Activated naive CD4-positive, alpha-beta T cell treated with anti-CD3 and anti-CD28 coated beads, Interleukin-2, amount 50 U/mL, for 72 hours (primary cell): ENCODE measurements at regions not wholly inside any gene's neighbourhood (a gene's known extent, or its start where the extent isn't known, plus 50 kb on each side); places are given as distances from the start of the nearest gene placed in this dataset.
"Not testable (repeated sequence)": the region's sequence is repeated elsewhere in the genome, so short reads cannot be mapped to it uniquely, and the experiment has no call there.

Source experiments
- ATAC-seq, 2 donors: fragments of 150-1000 bp; cut with Tn5 transposase; 2 replicates each; pipeline ENCODE4 v1.10.0; 2021; ENCODE audit warnings: mild to moderate bottlenecking in 2 of 2, moderate library complexity in 2 of 2
- DNase-seq, 2 donors: peaks; one replicate each; pipeline ENCODE4 v3.0.0; 2021 to 2022; ENCODE audit warnings: low spot score in 2 of 2
- H3K27ac Mint-ChIP-seq, 2 donors: one replicate each; pipeline ENCODE4 v1.8.0; 2022; ENCODE audit warnings: mild to moderate bottlenecking in 2 of 2, mixed read lengths in 2 of 2
- H3K36me3 Mint-ChIP-seq, 2 donors: one replicate each; pipeline ENCODE4 v1.8.0; 2022; ENCODE audit warnings: mixed read lengths in 2 of 2
- H3K9me3 Mint-ChIP-seq, 2 donors: one replicate each; pipeline ENCODE4 v1.8.0; 2022; ENCODE audit warnings: mixed read lengths in 2 of 2

- H3K9me3 Mint-ChIP-seq, result peaks cover 0 to 4% of the 10 kb centered on the region in 2 donors
- H3K36me3 Mint-ChIP-seq, result no peaks in the 10 kb centered on the region
- no peak for ATAC-seq
- no peak overlapping the region for H3K27ac Mint-ChIP-seq
- no peak for DNase-seq
These were observed 194.0 kb downstream of the NDUFA10 start for GRCh38 chr2:239831001-239831731.

- Mint-ChIP-seq H3K36me3 (no peaks in the 10 kb centered on the region), H3K27ac (no peak overlapping the region), H3K9me3 (no peaks in the 10 kb centered on the region)
- DNase-seq (no peak), ATAC-seq (no peak)
These were observed 194.8 kb downstream of the NDUFA10 start for GRCh38 chr2:239830121-239831000.

- Mint-ChIP-seq H3K36me3 (no peaks in the 10 kb centered on the region), H3K27ac (no peak overlapping the region), H3K9me3 (no peaks in the 10 kb centered on the region)
- DNase-seq, result no peak
- ATAC-seq, result no peak
These were observed 195.8 kb downstream of the NDUFA10 start for GRCh38 chr2:239829326-239829725.

GRCh38 chr2:239828973-239829275 is 196.2 kb downstream of the NDUFA10 start:
- not testable (repeated sequence) for H3K36me3 Mint-ChIP-seq, H3K9me3 Mint-ChIP-seq, ATAC-seq, DNase-seq, H3K27ac Mint-ChIP-seq

GRCh38 chr2:239828192-239828972 is 196.8 kb downstream of the NDUFA10 start:
- Mint-ChIP-seq H3K36me3 (no peaks in the 10 kb centered on the region), H3K27ac (no peak overlapping the region), H3K9me3 (no peaks in the 10 kb centered on the region)
- DNase-seq (no peak), ATAC-seq (no peak)

DNA sequence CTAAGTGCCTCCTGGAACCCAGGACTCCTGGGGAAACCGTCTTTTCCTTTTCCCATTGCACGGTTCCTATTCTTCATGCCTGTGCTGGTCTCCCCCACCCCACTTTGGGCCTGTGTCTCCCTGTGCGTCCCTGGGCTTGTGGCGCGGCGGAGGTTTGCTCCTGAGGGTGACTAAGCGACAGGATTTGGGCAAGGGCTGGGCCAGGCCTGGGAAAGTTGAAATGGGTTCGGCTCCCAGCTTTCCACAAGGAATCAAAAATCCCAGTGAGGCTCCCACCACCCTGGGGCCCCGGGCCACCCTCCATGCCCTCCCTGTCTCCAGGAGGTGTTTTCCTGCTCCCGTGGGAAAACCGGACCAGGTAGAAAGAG is 197.6 kb downstream of the NDUFA10 start:
- ATAC-seq (no peak), DNase-seq (no peak)
- Mint-ChIP-seq H3K27ac (no peak overlapping the region), H3K9me3 (no peaks in the 10 kb centered on the region), H3K36me3 (no peaks in the 10 kb centered on the region)

DNA sequence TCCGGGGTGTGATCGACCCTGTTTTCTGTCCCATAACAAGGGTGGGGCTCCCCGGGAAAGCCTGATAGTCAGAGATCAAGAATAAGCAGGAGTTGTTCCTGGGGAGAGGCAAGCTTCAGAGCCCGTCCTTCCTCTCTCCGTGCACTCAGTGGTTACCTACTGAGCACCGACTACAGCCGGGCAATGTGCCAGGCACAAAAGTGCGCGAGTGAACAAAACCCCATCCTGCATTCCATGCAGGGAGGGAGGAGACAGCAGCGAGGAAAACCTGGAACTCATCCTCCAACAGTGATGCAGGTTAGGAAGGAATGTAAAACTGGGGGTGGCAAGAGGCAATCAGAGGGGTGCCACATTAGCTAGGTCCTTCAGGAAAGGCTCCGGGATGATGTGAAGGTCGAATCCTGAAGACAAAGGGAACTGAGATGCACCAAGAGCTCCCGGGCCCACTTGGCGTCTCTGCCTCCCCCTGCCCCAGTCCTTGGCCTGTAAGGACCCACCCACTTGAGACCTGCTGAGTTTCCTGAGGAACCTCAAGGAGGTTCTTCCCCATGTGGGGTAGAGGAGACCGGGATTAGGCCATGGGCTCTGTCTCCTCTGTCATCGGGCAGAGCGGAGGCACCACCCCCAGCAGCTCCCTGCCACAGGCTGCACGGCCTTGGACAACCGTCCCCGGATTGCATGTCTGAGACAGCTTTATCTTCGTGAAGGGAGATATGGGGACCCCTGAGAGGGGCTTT is 198.2 kb downstream of the NDUFA10 start:
- H3K9me3 Mint-ChIP-seq, result no peaks in the 10 kb centered on the region
- no peaks in the 10 kb centered on the region for H3K36me3 Mint-ChIP-seq
- no peak overlapping the region for H3K27ac Mint-ChIP-seq
- ATAC-seq (no peak), DNase-seq (peak in 1 of 2 donors; percentile 13)

GRCh38 chr2:239826376-239826775 is 198.8 kb downstream of the NDUFA10 start:
- no peak for ATAC-seq
- DNase-seq, result peak in 1 of 2 donors; percentile 34
- H3K27ac Mint-ChIP-seq, result no peak overlapping the region
- H3K36me3 Mint-ChIP-seq, result no peaks in the 10 kb centered on the region
- H3K9me3 Mint-ChIP-seq, result no peaks in the 10 kb centered on the region

DNA sequence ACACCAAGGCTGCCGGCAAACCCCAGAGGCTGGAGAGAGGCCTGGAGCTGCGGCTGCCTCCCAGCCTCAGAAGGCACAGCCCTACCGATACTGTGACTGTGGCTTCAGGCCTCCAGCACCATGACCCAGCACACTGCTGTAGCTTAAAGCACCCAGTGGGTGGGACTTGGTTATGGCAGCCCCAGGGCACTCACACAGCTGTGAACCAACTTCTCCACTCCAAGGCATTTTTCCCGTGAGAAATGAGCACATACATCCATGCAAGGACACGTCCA is 199.5 kb downstream of the NDUFA10 start:
- ATAC-seq (no peak), DNase-seq (no peak)
- Mint-ChIP-seq H3K27ac (no peak overlapping the region), H3K36me3 (no peaks in the 10 kb centered on the region), H3K9me3 (no peaks in the 10 kb centered on the region)

GRCh38 chr2:239824866-239825704 is 200.1 kb downstream of the NDUFA10 start:
- Mint-ChIP-seq H3K9me3 (no peaks in the 10 kb centered on the region), H3K36me3 (no peaks in the 10 kb centered on the region), H3K27ac (no peak overlapping the region)
- ATAC-seq (no peak), DNase-seq (peak in 1 of 2 donors; percentile 20)

DNA sequence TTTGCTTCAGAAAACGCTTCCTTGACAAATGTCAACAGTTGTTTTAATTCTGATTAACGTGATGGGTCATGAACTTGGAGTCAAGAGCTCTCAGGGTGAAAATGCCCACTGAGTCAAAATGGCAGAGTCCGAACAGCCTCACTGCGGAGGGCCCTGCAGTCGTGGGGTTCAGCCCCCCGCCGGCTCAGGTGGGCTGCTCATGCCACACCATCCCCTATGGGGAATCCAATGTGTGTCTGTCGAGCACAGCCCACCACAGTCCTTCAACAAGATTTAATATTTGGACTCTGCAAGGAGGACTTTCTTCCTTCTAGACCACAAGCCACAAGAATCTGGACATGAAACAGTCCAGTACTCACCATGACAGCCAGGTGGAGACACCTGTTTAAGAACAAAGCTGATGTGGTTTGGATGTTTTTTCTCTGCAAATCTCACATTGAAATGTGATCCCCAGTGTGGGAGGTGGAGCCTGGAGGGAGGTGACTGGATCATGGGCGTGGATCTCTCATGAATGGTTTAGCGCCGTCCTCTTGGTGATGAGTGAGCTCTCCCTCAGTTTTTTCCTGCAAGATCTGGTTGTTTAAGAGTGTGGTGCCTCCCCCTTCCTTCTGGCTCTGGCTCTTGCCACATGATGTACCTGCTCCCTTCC is 201.0 kb downstream of the NDUFA10 start:
- H3K9me3 Mint-ChIP-seq, result no peaks in the 10 kb centered on the region
- DNase-seq, result no peak
- H3K36me3 Mint-ChIP-seq, result no peaks in the 10 kb centered on the region
- no peak for ATAC-seq
- no peak overlapping the region for H3K27ac Mint-ChIP-seq

DNA sequence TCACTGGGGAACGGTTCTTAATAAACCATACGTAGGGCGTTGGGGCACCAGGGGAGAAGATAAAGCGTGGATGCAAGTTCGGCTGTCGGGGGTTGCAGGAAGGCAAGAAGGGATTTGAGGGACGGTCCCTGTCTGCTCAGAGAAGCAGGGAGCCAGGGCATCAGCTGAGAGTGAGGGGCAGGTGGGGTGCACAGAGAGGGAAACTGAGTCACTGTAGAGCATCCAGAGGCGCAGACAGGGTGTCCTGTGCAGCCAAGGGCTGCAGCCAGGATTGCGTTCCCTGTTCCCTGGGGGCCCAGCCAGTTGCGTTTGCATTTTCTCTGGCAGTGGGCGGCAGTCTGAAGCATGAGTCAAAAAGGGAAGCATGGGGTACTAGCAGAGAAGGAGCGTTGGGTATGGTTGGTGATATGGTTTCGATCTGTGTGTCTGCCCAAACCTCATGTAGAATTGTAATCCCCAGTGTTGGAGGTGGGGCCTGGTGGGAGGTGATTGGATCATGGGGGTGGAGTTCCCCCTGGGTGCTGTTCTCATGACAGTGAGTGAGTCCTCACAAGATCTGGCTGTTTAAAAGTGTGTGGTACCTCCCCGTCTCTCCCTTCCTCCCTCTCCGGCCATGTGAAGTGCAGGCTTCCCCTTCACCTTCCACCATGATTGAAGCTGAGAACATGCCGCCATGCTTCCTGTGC is 202.9 kb downstream of the NDUFA10 start:
- no peak overlapping the region for H3K27ac Mint-ChIP-seq
- ATAC-seq (no peak), DNase-seq (no peak)
- no peaks in the 10 kb centered on the region for H3K9me3 Mint-ChIP-seq
- H3K36me3 Mint-ChIP-seq, result no peaks in the 10 kb centered on the region

DNA sequence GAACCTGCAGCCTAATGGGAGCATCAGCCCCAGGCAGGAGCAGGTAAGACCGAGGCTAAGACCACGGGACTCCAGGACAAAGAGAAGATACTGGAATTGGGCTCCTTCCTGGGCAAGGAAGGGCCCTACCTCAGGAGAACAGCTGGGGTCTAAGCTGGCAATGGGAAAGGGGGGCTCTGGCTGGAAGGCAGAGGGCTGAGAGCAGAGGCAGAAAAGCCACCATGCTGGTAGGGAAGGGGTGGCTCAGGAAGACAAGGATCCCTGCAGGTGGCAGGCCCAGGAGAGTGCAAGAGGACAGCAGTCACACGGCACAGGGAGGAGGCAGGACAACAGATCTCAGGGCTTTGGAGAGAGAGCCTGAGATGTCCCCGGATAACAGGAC is 203.5 kb downstream of the NDUFA10 start:
- Mint-ChIP-seq H3K9me3 (no peaks in the 10 kb centered on the region), H3K36me3 (no peaks in the 10 kb centered on the region), H3K27ac (no peak overlapping the region)
- DNase-seq, result no peak
- ATAC-seq, result no peak

- Mint-ChIP-seq H3K36me3 (no peaks in the 10 kb centered on the region), H3K27ac (no peak overlapping the region), H3K9me3 (no peaks in the 10 kb centered on the region)
- DNase-seq (no peak), ATAC-seq (no peak)
These were observed 204.1 kb downstream of the NDUFA10 start for GRCh38 chr2:239820836-239821693.
